HUES64 (cell line): ENCODE measurements at regions not wholly inside any gene's neighbourhood (a gene's known extent, or its start where the extent isn't known, plus 50 kb on each side); places are given as distances from the start of the nearest gene placed in this dataset.

Experiments
- H3K27ac ChIP-seq: 2 replicates; pipeline ENCODE4 v1.7.0; 2013; ENCODE audit warnings: low read depth, low read length, inconsistent platforms
- H3K27me3 ChIP-seq: 2 replicates; pipeline ENCODE4 v1.6.1; 2013; ENCODE audit warnings: mild to moderate bottlenecking, low read length; ENCODE audit not compliant: insufficient read depth
- H3K36me3 ChIP-seq: 2 replicates; pipeline ENCODE4 v1.6.1; 2013; ENCODE audit warnings: mild to moderate bottlenecking, low read length; ENCODE audit not compliant: insufficient read depth
- H3K4me1 ChIP-seq: 2 replicates; pipeline ENCODE4 v1.6.1; 2013; ENCODE audit warnings: mild to moderate bottlenecking, low read length, moderate library complexity; ENCODE audit not compliant: insufficient read depth
- H3K4me3 ChIP-seq: 2 replicates; pipeline ENCODE4 v1.5.1; 2013; ENCODE audit warnings: mild to moderate bottlenecking, low read length, moderate library complexity
- H3K9ac ChIP-seq: 2 replicates; pipeline ENCODE4 v1.6.1; 2013; ENCODE audit warnings: mild to moderate bottlenecking, low read depth, low read length
- H3K9me3 ChIP-seq: 2 replicates; pipeline ENCODE4 v1.6.1; 2013; ENCODE audit warnings: low read depth, low read length; ENCODE audit not compliant: insufficient read depth
- WGBS: fragments of 150-250, 120-280 bp; methylation state at CpG from one replicate; pipeline ENCODE4 v1.1.7; 2013; ENCODE audit warnings: missing lambda C conversion rate; 5-methylcytosine and 5-hydroxymethylcytosine counted together

DNA sequence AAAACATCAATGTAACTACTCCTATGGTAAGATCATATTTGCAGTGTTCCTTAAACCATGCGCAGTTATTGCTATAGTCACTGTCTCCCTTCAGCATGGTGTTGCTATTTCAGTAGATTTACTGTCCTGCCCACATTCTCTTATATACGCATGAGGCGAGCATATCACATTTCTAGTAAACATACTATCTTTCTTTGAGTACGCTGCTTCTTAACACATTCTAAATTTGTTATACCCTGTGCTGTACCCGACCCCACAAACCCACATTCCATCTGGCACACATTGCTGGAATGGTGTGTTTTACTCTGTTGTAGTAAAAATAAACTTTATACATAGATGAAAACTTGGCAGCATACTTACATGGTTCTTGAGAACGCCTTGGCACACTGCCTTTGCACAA is 163.3 kb downstream of the QPCT start:
- Histone ChIP-seq H3K9ac (no peak overlapping the region), H3K27ac (no peak overlapping the region), H3K27me3 (no peaks in the 10 kb centered on the region), H3K9me3 (no peaks in the 10 kb centered on the region), H3K4me3 (no peak overlapping the region), H3K36me3 (no peaks in the 10 kb centered on the region), H3K4me1 (peaks cover 6% of the 10 kb centered on the region; the same call in 1 of the 2 replicates)
- 96% methylated on average over 5 of the region's 6 CpGs for WGBS

GRCh38 chr2:37512971-37513370 is 158.5 kb downstream of the CDC42EP3 start:
- H3K9ac ChIP-seq = no peak overlapping the region
- H3K9me3 ChIP-seq = no peaks in the 10 kb centered on the region
- no peaks in the 10 kb centered on the region for H3K4me1 ChIP-seq
- no peaks in the 10 kb centered on the region for H3K27me3 ChIP-seq
- H3K27ac ChIP-seq = no peak overlapping the region
- whole genome bisulfite sequencing = 93% methylated on average over 1 of the region's 1 CpG
- H3K36me3 ChIP-seq = no peaks in the 10 kb centered on the region
- H3K4me3 ChIP-seq = no peak overlapping the region

DNA sequence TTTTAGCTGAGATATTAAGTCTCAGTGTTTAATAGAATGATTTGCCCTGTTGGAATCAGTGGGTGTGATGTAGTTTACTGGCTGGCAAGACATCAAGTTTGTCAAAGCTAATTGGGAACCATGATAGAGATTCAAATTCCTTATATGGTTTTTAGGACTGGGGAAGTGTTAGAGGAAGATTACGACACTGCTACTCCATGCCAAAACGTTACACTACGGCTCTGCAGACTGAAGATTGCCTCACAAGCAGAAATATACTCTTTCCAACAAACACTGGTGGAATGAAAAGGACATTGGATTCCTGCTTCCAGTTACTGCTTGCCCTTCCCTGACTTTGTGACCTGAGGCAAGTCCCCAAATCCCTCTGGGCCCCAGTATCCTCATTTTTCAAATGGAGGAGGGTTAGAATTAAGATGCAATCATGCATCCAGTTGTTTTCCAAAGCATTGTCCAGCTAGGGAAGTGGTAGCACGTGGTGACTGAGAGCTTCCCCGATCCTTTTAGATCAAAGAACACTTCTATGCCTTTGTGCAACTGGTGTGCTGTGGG is 147.6 kb downstream of the CDC42EP3 start:
- 77% methylated on average over 4 of the region's 5 CpGs for WGBS
- no peak overlapping the region for H3K9ac ChIP-seq
- H3K4me1 ChIP-seq = 0 out of 2 replicates have a peak, but pooled peaks cover 5% of the 10 kb centered on the region
- H3K27ac ChIP-seq = no peak overlapping the region
- H3K36me3 ChIP-seq = no peaks in the 10 kb centered on the region
- H3K4me3 ChIP-seq = no peak overlapping the region
- H3K9me3 ChIP-seq = no peaks in the 10 kb centered on the region
- no peaks in the 10 kb centered on the region for H3K27me3 ChIP-seq

DNA sequence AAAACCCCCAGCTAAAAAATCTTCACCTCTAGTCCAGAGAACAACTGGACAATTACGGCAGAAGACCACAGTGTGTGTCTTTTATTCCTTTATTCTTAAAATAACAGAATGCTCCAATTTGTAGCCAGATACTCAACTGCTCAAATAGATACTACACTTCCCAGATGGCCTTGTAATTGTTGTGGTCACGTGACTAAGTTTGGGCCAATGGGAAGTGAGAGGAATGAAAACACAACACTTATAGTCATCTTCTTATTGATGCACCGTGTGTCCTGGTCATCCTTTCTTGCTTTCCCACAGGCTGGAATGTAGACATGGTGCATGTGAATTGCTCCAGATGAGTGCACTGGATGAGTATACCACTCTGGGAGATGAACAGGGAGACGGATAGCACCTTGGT is 145.1 kb downstream of the CDC42EP3 start:
- Histone ChIP-seq H3K36me3 (no peaks in the 10 kb centered on the region), H3K9ac (no peak overlapping the region), H3K4me3 (no peak overlapping the region), H3K9me3 (no peaks in the 10 kb centered on the region), H3K27ac (no peak overlapping the region), H3K4me1 (0 out of 2 replicates have a peak, but pooled peaks cover 5% of the 10 kb centered on the region), H3K27me3 (no peaks in the 10 kb centered on the region)
- 66% methylated on average over 4 of the region's 4 CpGs for WGBS

GRCh38 chr2:37526856-37527255 is 144.6 kb downstream of the CDC42EP3 start:
- H3K4me1 ChIP-seq = 0 out of 2 replicates have a peak, but pooled peaks cover 5% of the 10 kb centered on the region
- H3K27ac ChIP-seq = no peak overlapping the region
- no peaks in the 10 kb centered on the region for H3K27me3 ChIP-seq
- no peaks in the 10 kb centered on the region for H3K9me3 ChIP-seq
- no peaks in the 10 kb centered on the region for H3K36me3 ChIP-seq
- no peak overlapping the region for H3K9ac ChIP-seq
- no peak overlapping the region for H3K4me3 ChIP-seq

GRCh38 chr2:37527361-37527760 is 144.1 kb downstream of the CDC42EP3 start:
- Histone ChIP-seq H3K27ac (no peak overlapping the region), H3K4me3 (no peak overlapping the region), H3K4me1 (0 out of 2 replicates have a peak, but pooled peaks cover 5% of the 10 kb centered on the region), H3K9ac (no peak overlapping the region), H3K9me3 (no peaks in the 10 kb centered on the region), H3K27me3 (no peaks in the 10 kb centered on the region), H3K36me3 (no peaks in the 10 kb centered on the region)
- 96% methylated on average over 5 of the region's 5 CpGs for WGBS

- Histone ChIP-seq H3K27ac (no peak overlapping the region), H3K36me3 (no peaks in the 10 kb centered on the region), H3K4me1 (no peaks in the 10 kb centered on the region), H3K27me3 (no peaks in the 10 kb centered on the region), H3K4me3 (no peak overlapping the region), H3K9me3 (no peaks in the 10 kb centered on the region), H3K9ac (no peak overlapping the region)
- 88% methylated on average over 1 of the region's 1 CpG for WGBS
These were observed 141.5 kb downstream of the CDC42EP3 start for GRCh38 chr2:37529830-37530415.

GRCh38 chr2:37532503-37532902 is 138.9 kb downstream of the CDC42EP3 start:
- 100% methylated on average over 2 of the region's 2 CpGs for WGBS
- Histone ChIP-seq H3K9ac (no peak overlapping the region), H3K27ac (no peak overlapping the region), H3K4me3 (no peak overlapping the region), H3K9me3 (no peaks in the 10 kb centered on the region), H3K4me1 (no peaks in the 10 kb centered on the region), H3K36me3 (no peaks in the 10 kb centered on the region), H3K27me3 (no peaks in the 10 kb centered on the region)

GRCh38 chr2:37537316-37537715 is 134.1 kb downstream of the CDC42EP3 start:
- H3K4me3 ChIP-seq = no peak overlapping the region
- no peaks in the 10 kb centered on the region for H3K36me3 ChIP-seq
- WGBS = 92% methylated on average over 5 of the region's 5 CpGs
- H3K9ac ChIP-seq = no peak overlapping the region
- H3K27me3 ChIP-seq = no peaks in the 10 kb centered on the region
- no peak overlapping the region for H3K27ac ChIP-seq
- no peaks in the 10 kb centered on the region for H3K9me3 ChIP-seq
- H3K4me1 ChIP-seq = no peaks in the 10 kb centered on the region

DNA sequence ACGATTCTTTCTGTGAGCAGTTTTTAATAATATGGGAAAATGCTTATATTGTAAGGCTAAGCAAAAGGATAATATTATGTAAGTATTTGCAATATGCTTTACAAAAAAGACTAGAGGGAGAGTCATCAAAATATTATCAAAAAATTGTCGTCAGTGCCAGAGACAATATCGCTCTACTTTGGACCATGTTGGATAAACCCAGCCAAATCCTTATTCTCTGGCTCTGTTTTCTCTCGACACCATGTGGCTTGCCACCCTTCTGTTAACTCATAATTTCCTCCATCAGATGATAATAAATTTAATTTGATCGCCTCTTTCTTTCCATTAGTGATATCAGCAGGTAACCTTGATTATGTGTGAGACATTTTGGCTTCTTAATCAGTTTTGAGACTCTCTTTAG is 129.9 kb downstream of the CDC42EP3 start:
- 98% methylated on average over 3 of the region's 5 CpGs for WGBS
- Histone ChIP-seq H3K27ac (no peak overlapping the region), H3K9me3 (no peaks in the 10 kb centered on the region), H3K4me3 (no peak overlapping the region), H3K9ac (no peak overlapping the region), H3K36me3 (no peaks in the 10 kb centered on the region), H3K4me1 (no peaks in the 10 kb centered on the region), H3K27me3 (no peaks in the 10 kb centered on the region)

- no peak overlapping the region for H3K4me3 ChIP-seq
- no peaks in the 10 kb centered on the region for H3K36me3 ChIP-seq
These were observed 127.4 kb downstream of the CDC42EP3 start for GRCh38 chr2:37543999-37544557.

More at GRCh38 chr2:37543999-37544557, 127.4 kb downstream of the CDC42EP3 start:
- Histone ChIP-seq H3K9me3 (no peaks in the 10 kb centered on the region), H3K4me1 (no peaks in the 10 kb centered on the region), H3K27me3 (no peaks in the 10 kb centered on the region), H3K27ac (no peak overlapping the region), H3K9ac (no peak overlapping the region)
- WGBS = 84% methylated on average over 4 of the region's 4 CpGs
